Thyroid gland (tissue), 4 donors: ENCODE measurements at regions not wholly inside any gene's neighbourhood (a gene's known extent, or its start where the extent isn't known, plus 50 kb on each side); places are given as distances from the start of the nearest gene placed in this dataset.

Experiments
- POLR2A ChIP-seq, 2 donors: fragments of 450-650 bp; IDR thresholded peaks; one replicate each; pipeline ENCODE4 v1.6.1; 2017; ENCODE audit warnings: antibody characterized with exemption in 2 of 2, mild to moderate bottlenecking in 2 of 2, moderate library complexity in 1 of 2
- TF ChIP-seq, protein P1 (sequence below), 6 experiments: fragments of 200-600 bp in 3 of 6; fragments of 450-650 bp in 3 of 6; sonication (generic) in 3 of 6; IDR thresholded peaks; one replicate each; pipeline ENCODE4 v1.5.1; 2016 to 2019; ENCODE audit warnings: antibody characterized with exemption in 6 of 6, mild to moderate bottlenecking in 2 of 6, inconsistent platforms in 1 of 6, moderate library complexity in 1 of 6

DNA sequence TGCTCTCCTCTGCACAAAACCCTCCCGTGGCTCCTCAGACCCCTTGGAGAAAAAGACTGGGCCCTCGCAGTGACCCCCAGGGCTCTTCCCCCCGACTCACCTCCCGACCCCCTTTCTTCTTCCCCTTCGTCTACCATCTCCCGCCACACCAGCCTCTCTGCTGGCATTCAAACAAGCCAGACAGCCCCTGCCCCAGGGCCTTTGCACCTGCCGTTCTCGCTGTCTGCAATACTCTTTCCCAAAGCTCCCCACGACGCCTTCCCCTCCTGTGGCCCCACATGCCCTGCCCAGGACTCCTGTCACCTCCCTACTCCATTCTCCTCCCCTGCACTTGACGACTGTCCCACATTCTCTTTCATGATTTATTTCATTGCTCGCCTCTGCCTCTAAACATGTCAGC is 115.7 kb downstream of the PHETA1 start:
- TF ChIP-seq POLR2A (IDR thresholded peaks at IDR 0.05), result no peak
- TF ChIP-seq, protein P1, sequence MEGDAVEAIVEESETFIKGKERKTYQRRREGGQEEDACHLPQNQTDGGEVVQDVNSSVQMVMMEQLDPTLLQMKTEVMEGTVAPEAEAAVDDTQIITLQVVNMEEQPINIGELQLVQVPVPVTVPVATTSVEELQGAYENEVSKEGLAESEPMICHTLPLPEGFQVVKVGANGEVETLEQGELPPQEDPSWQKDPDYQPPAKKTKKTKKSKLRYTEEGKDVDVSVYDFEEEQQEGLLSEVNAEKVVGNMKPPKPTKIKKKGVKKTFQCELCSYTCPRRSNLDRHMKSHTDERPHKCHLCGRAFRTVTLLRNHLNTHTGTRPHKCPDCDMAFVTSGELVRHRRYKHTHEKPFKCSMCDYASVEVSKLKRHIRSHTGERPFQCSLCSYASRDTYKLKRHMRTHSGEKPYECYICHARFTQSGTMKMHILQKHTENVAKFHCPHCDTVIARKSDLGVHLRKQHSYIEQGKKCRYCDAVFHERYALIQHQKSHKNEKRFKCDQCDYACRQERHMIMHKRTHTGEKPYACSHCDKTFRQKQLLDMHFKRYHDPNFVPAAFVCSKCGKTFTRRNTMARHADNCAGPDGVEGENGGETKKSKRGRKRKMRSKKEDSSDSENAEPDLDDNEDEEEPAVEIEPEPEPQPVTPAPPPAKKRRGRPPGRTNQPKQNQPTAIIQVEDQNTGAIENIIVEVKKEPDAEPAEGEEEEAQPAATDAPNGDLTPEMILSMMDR (IDR thresholded peaks at IDR 0.05), result no peak
